AG10803 (cell line): ENCODE measurements at regions not wholly inside any gene's neighbourhood (a gene's known extent, or its start where the extent isn't known, plus 50 kb on each side); places are given as distances from the start of the nearest gene placed in this dataset.
"Not testable (repeated sequence)": the region's sequence is repeated elsewhere in the genome, so short reads cannot be mapped to it uniquely, and the experiment has no call there.

Experiments
- DNase-seq: peaks from one replicate; pipeline ENCODE4 v3.0.0; 2010; ENCODE audit warnings: low read depth
- H3K4me3 ChIP-seq: 2 replicates; pipeline ENCODE4 v1.5.1; 2011; ENCODE audit warnings: mild to moderate bottlenecking, low read length, control low read depth
- TF ChIP-seq, protein P1 (sequence below): conservative IDR thresholded peaks from 2 replicates; pipeline ENCODE4 v1.5.1; 2011; ENCODE audit warnings: mild to moderate bottlenecking, low read length, control low read depth, inconsistent platforms

GRCh38 chr15:20194591-20195198 is 346.9 kb downstream of the GOLGA6L6 start:
- not testable (repeated sequence) for H3K4me3 ChIP-seq, DNase-seq
- TF ChIP-seq, protein P1, sequence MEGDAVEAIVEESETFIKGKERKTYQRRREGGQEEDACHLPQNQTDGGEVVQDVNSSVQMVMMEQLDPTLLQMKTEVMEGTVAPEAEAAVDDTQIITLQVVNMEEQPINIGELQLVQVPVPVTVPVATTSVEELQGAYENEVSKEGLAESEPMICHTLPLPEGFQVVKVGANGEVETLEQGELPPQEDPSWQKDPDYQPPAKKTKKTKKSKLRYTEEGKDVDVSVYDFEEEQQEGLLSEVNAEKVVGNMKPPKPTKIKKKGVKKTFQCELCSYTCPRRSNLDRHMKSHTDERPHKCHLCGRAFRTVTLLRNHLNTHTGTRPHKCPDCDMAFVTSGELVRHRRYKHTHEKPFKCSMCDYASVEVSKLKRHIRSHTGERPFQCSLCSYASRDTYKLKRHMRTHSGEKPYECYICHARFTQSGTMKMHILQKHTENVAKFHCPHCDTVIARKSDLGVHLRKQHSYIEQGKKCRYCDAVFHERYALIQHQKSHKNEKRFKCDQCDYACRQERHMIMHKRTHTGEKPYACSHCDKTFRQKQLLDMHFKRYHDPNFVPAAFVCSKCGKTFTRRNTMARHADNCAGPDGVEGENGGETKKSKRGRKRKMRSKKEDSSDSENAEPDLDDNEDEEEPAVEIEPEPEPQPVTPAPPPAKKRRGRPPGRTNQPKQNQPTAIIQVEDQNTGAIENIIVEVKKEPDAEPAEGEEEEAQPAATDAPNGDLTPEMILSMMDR: 0 out of 2 replicates have a peak, but pooled peaks have one; percentile 5

- DNase-seq, H3K4me3 ChIP-seq: not testable (repeated sequence)
These were observed 348.3 kb downstream of the GOLGA6L6 start for GRCh38 chr15:20192982-20193929.

DNA sequence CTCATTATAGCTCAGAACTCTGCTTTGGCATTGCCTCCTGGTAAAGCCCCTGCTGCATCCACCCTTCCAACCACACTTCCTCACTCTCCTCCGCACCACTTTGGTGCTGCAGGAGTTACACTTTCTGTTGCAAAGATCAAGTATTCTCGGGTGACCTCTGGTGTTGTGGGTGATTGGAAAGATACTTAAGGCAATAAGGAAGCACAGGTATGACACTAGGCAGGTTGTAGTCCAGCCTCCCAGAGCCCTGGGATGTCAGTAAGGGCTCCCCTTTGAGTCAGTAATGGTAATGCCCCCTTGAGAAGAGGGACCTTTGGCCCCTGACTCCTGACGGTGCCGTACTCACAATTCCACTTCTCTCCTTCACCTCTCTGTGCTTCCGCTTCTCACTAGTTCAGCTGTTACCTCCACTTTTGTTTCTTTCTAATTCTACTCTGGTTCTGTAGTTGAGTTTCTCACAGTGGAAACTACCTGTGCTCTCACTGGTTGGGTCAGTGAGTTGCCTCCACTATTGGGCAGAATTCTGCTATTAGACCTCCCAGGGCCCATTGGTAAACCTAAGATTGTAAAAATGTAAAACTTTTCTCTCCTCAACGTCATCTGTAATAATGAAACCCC is 350.0 kb downstream of the GOLGA6L6 start:
- not testable (repeated sequence) for DNase-seq, H3K4me3 ChIP-seq

DNA sequence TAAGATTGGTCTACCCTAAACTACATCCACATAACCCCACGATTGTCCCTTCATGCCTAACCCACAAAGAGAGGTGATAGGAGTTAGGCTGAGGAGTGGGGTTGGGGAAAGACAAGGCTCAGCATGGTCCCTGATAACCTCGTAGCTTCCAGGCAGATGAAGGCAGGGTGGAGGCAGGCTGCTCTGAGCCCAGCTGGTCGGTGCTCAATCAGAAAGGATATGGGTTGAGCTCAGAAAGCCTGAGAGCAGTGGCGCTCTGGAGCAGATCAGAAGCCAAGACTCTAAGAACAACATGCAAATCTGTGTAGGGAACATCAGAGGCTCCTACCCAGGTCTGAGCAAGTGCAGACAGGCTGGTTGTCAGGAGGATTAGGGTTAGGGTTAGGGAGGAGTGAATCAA is 353.0 kb downstream of the GOLGA6L6 start:
- DNase-seq, H3K4me3 ChIP-seq: not testable (repeated sequence)

DNA sequence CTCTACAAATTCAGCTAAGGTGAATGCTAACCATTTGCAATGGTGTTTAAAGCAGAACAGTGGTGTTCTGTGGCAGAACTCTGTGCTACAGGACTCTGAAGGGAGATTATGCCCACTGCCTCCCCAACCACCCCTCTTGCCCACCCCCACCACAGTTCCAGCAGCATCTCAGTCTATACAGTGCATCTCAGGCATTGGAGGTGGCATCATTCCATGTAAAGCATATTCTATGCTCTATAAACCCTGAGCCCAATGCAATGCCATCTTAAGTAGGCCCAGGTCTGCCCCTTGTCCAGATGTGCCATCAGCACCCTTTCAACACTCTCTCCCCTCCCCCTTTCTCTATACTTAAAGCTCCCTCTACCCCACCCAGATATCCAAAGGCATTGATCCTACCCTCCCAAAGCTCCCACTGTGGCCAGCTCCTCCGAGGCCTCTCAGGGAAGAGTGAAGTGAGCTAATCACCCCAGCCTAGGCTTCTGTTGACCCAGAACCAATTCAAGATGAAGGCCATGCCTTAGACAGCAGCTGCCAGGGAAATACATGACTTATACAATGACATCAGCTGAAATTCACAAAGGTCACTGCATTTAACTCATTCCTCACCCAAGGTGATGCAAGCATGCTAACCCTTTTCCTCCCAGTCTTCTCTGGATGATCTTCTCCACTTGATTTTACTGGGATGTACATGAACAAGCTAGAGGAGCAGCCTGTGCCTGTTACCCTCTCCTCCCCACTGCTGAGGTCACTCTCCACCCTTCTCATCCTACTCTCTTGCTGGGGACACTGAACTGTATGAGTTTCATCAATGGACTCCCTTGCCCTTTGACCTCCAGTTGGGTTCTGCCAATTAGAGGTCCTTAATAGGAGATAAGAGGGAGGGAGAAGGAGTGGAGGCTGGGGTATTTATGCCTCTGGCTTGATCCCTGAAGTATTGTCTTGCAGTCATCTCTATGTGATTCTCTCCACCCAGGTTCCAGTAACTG is 353.9 kb downstream of the GOLGA6L6 start:
- DNase-seq, H3K4me3 ChIP-seq: not testable (repeated sequence)

DNA sequence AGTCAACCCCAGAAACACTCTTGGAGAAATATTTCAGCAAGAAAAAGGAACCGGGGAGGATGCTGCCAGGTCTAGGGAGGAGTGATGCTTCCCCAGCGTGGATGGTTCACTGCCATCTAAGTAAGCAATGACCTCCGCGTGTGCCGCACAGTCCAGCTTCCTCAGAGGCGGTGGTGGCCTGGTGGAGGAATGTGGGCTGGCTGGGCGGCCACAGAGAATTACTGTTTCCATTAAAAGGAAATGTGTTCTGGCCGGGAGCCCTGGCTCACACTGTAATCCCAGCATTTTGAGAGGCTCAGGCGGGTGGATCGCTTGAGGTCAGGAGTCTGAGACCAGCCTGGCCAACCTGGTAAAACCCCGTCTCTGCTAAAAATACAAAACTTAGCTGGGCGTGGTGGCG is 356.7 kb downstream of the GOLGA6L6 start:
- not testable (repeated sequence) for H3K4me3 ChIP-seq, DNase-seq

DNA sequence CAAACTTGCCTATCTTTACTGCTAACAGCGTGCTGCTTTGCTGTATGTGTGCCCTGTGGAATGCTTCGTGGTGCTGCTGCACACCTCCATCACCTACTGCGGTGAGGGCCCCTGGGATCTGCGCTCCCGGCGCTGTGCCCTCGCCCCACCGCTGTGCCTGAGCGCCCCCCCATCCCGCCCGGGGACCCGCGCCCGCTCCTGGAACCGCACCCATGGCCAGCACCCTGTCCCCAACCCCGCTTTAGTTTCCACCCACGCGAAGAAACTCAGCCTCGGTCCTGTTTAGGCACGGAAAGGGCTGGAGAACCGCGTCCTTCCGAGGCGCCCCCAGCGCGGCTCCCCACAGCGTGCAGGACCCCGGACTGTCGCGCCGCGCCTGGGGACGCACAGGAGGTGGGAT is 373.4 kb downstream of the GOLGA6L6 start:
- H3K4me3 ChIP-seq, DNase-seq: not testable (repeated sequence)

GRCh38 chr15:20153528-20153927 is 388.1 kb downstream of the GOLGA6L6 start:
- H3K4me3 ChIP-seq, DNase-seq: not testable (repeated sequence)

- H3K4me3 ChIP-seq, DNase-seq: not testable (repeated sequence)
These were observed 392.9 kb downstream of the GOLGA6L6 start for GRCh38 chr15:20148679-20149078.

GRCh38 chr15:20148008-20148407 is 393.6 kb downstream of the GOLGA6L6 start:
- DNase-seq, H3K4me3 ChIP-seq: not testable (repeated sequence)

- not testable (repeated sequence) for H3K4me3 ChIP-seq, DNase-seq
These were observed 397.1 kb downstream of the GOLGA6L6 start for GRCh38 chr15:20144333-20145036.

GRCh38 chr15:20142906-20143305 is 398.7 kb downstream of the GOLGA6L6 start:
- H3K4me3 ChIP-seq, DNase-seq: not testable (repeated sequence)

- DNase-seq, H3K4me3 ChIP-seq: not testable (repeated sequence)
These were observed 399.2 kb downstream of the GOLGA6L6 start for GRCh38 chr15:20142410-20142809.

DNA sequence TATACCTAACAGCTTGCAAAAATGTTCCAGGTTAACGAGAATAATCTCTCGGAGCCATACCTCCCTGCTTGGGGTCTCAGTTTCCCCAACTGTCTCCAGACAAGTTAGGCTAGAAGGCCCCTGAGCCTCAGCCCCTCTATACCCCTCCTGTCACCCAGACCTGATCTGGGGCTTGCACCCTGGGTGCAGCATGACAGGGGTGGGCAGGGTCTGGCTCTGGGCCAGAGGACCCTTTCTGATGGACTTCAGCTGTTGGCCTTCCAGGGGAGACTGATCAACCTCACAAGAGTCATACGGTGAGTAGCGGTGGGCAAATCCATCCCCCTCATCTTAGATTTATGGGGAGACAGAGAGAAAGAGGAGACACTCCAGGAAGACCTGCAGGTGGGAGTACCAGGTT is 416.9 kb downstream of the GOLGA6L6 start:
- not testable (repeated sequence) for H3K4me3 ChIP-seq, DNase-seq
